ENCODE measurements at regions not wholly inside any gene's neighbourhood (a gene's known extent, or its start where the extent isn't known, plus 50 kb on each side); places are given as distances from the start of the nearest gene placed in this dataset.

- H3K27ac Mint-ChIP-seq: no peak overlapping the region
- ATAC-seq (ENCODE audit: low read depth in 2 of 2) (no peak), DNase-seq (no peak)
- no peaks in the 10 kb centered on the region for H3K4me1 Mint-ChIP-seq
- H3K4me3 Mint-ChIP-seq: no peak overlapping the region
- no peaks in the 10 kb centered on the region for H3K36me3 Mint-ChIP-seq
- no peaks in the 10 kb centered on the region for H3K9me3 Mint-ChIP-seq
- no peaks in the 10 kb centered on the region for H3K27me3 Mint-ChIP-seq
Observed at GRCh38 chr5:112018846-112019245, 261.9 kb upstream of the NREP start.

GRCh38 chr5:112016980-112017379, 260.0 kb upstream of the NREP start:
- ATAC-seq (ENCODE audit: low read depth in 2 of 2): no peak
- Mint-ChIP-seq H3K9me3 (no peaks in the 10 kb centered on the region), H3K36me3 (no peaks in the 10 kb centered on the region), H3K27ac (no peak overlapping the region), H3K27me3 (no peaks in the 10 kb centered on the region), H3K4me1 (no peaks in the 10 kb centered on the region), H3K4me3 (no peak overlapping the region)
- no peak for DNase-seq

- Mint-ChIP-seq H3K9me3 (no peaks in the 10 kb centered on the region), H3K27me3 (peaks cover 0 to 8% (median 6%) of the 10 kb centered on the region in 3 donors), H3K36me3 (no peaks in the 10 kb centered on the region), H3K27ac (no peak overlapping the region), H3K4me3 (peak overlapping the region in 1 of 8 donors; percentile 6), H3K4me1 (no peaks in the 10 kb centered on the region)
- ATAC-seq (ENCODE audit: low read depth in 2 of 2) (no peak), DNase-seq (no peak)
Observed at GRCh38 chr5:112014783-112015395, 257.9 kb upstream of the NREP start.

- DNase-seq: no peak
- H3K4me3 Mint-ChIP-seq: no peak overlapping the region
- no peaks in the 10 kb centered on the region for H3K4me1 Mint-ChIP-seq
- H3K9me3 Mint-ChIP-seq: no peaks in the 10 kb centered on the region
- no peak overlapping the region for H3K27ac Mint-ChIP-seq
- H3K36me3 Mint-ChIP-seq: no peaks in the 10 kb centered on the region
- H3K27me3 Mint-ChIP-seq: peaks cover 0 to 8% (median 6%) of the 10 kb centered on the region in 3 donors
- no peak for ATAC-seq (ENCODE audit: low read depth in 2 of 2)
Observed at GRCh38 chr5:112013660-112014059, 256.7 kb upstream of the NREP start.

- no peaks in the 10 kb centered on the region for H3K9me3 Mint-ChIP-seq
- peaks cover 0 to 8% (median 6%) of the 10 kb centered on the region in 3 donors for H3K27me3 Mint-ChIP-seq
Observed at GRCh38 chr5:112012104-112012503, 255.1 kb upstream of the NREP start.

GRCh38 chr5:112010475-112010874, 253.5 kb upstream of the NREP start:
- DNase-seq (no peak), ATAC-seq (ENCODE audit: low read depth in 2 of 2) (no peak)
- Mint-ChIP-seq H3K27me3 (peaks cover 0 to 8% (median 6%) of the 10 kb centered on the region in 3 donors), H3K9me3 (no peaks in the 10 kb centered on the region), H3K4me1 (no peaks in the 10 kb centered on the region), H3K36me3 (no peaks in the 10 kb centered on the region), H3K27ac (no peak overlapping the region), H3K4me3 (no peak overlapping the region)

More at GRCh38 chr5:112012104-112012503, 255.1 kb upstream of the NREP start:
- Mint-ChIP-seq H3K4me1 (no peaks in the 10 kb centered on the region), H3K36me3 (no peaks in the 10 kb centered on the region), H3K4me3 (no peak overlapping the region), H3K27ac (no peak overlapping the region)
- ATAC-seq (ENCODE audit: low read depth in 2 of 2): no peak
- no peak for DNase-seq

GRCh38 chr5:112006721-112007120, 249.7 kb upstream of the NREP start:
- H3K4me1 Mint-ChIP-seq: no peaks in the 10 kb centered on the region
- H3K9me3 Mint-ChIP-seq: no peaks in the 10 kb centered on the region
- peaks cover 0 to 8% (median 6%) of the 10 kb centered on the region in 3 donors for H3K27me3 Mint-ChIP-seq
- no peak overlapping the region for H3K27ac Mint-ChIP-seq
- H3K4me3 Mint-ChIP-seq: no peak overlapping the region
- no peak for DNase-seq
- no peak for ATAC-seq (ENCODE audit: low read depth in 2 of 2)
- H3K36me3 Mint-ChIP-seq: no peaks in the 10 kb centered on the region

GRCh38 chr5:112005623-112005930, 248.6 kb upstream of the NREP start:
- H3K4me1 Mint-ChIP-seq: no peaks in the 10 kb centered on the region
- no peak for ATAC-seq (ENCODE audit: low read depth in 2 of 2)

GRCh38 chr5:112004867-112005622, 248.1 kb upstream of the NREP start:
- Mint-ChIP-seq H3K27ac (no peak overlapping the region), H3K36me3 (no peaks in the 10 kb centered on the region), H3K4me1 (no peaks in the 10 kb centered on the region), H3K27me3 (peaks cover 0 to under 1% (median 0%) of the 10 kb centered on the region in 3 donors), H3K9me3 (no peaks in the 10 kb centered on the region), H3K4me3 (no peak overlapping the region)
- ATAC-seq (ENCODE audit: low read depth in 2 of 2) (no peak), DNase-seq (no peak)

More at GRCh38 chr5:112005623-112005930, 248.6 kb upstream of the NREP start:
- no peak overlapping the region for H3K27ac Mint-ChIP-seq
- no peak overlapping the region for H3K4me3 Mint-ChIP-seq
- no peaks in the 10 kb centered on the region for H3K36me3 Mint-ChIP-seq
- H3K27me3 Mint-ChIP-seq: peaks cover 0 to 6% (median 5%) of the 10 kb centered on the region in 3 donors
- H3K9me3 Mint-ChIP-seq: no peaks in the 10 kb centered on the region
- no peak for DNase-seq

GRCh38 chr5:112002376-112002775, 245.4 kb upstream of the NREP start:
- H3K27ac Mint-ChIP-seq: no peak overlapping the region
- no peak overlapping the region for H3K4me3 Mint-ChIP-seq
- H3K4me1 Mint-ChIP-seq: no peaks in the 10 kb centered on the region
- H3K9me3 Mint-ChIP-seq: no peaks in the 10 kb centered on the region
- no peak for ATAC-seq (ENCODE audit: low read depth in 2 of 2)
- DNase-seq: no peak
- H3K27me3 Mint-ChIP-seq: no peaks in the 10 kb centered on the region
- H3K36me3 Mint-ChIP-seq: no peaks in the 10 kb centered on the region

- no peak overlapping the region for H3K4me3 Mint-ChIP-seq
- no peaks in the 10 kb centered on the region for H3K27me3 Mint-ChIP-seq
- ATAC-seq (ENCODE audit: low read depth in 2 of 2): no peak
- no peaks in the 10 kb centered on the region for H3K36me3 Mint-ChIP-seq
- no peak overlapping the region for H3K27ac Mint-ChIP-seq
- no peak for DNase-seq
- H3K4me1 Mint-ChIP-seq: no peaks in the 10 kb centered on the region
- H3K9me3 Mint-ChIP-seq: peaks cover 0 to 2% (median 0%) of the 10 kb centered on the region in 7 donors
Observed at GRCh38 chr5:111999286-111999685, 242.3 kb upstream of the NREP start.

- no peaks in the 10 kb centered on the region for H3K36me3 Mint-ChIP-seq
- H3K27ac Mint-ChIP-seq: no peak overlapping the region
- H3K9me3 Mint-ChIP-seq: peaks cover 0 to 3% (median 0%) of the 10 kb centered on the region in 7 donors
- H3K4me3 Mint-ChIP-seq: no peak overlapping the region
- no peaks in the 10 kb centered on the region for H3K4me1 Mint-ChIP-seq
- H3K27me3 Mint-ChIP-seq: peaks cover 0 to 2% (median 0%) of the 10 kb centered on the region in 3 donors
- ATAC-seq (ENCODE audit: low read depth in 2 of 2) (no peak), DNase-seq (no peak)
Observed at GRCh38 chr5:111998871-111999270, 241.9 kb upstream of the NREP start.

- no peak for DNase-seq
- H3K4me1 Mint-ChIP-seq: no peaks in the 10 kb centered on the region
- H3K27ac Mint-ChIP-seq: no peak overlapping the region
- H3K36me3 Mint-ChIP-seq: no peaks in the 10 kb centered on the region
- peaks cover 0 to 5% (median 0%) of the 10 kb centered on the region in 7 donors for H3K9me3 Mint-ChIP-seq
- no peak overlapping the region for H3K4me3 Mint-ChIP-seq
- H3K27me3 Mint-ChIP-seq: peaks cover 0 to 13% (median 6%) of the 10 kb centered on the region in 3 donors
- ATAC-seq (ENCODE audit: low read depth in 2 of 2): no peak
Observed at GRCh38 chr5:111997711-111998110, 240.7 kb upstream of the NREP start.

GRCh38 chr5:111997308-111997707, 240.3 kb upstream of the NREP start:
- Mint-ChIP-seq H3K36me3 (no peaks in the 10 kb centered on the region), H3K4me1 (no peaks in the 10 kb centered on the region), H3K27me3 (peaks cover 0 to 15% (median 7%) of the 10 kb centered on the region in 3 donors), H3K9me3 (peaks cover 0 to 5% (median 0%) of the 10 kb centered on the region in 7 donors), H3K4me3 (no peak overlapping the region), H3K27ac (no peak overlapping the region)
- DNase-seq (no peak), ATAC-seq (ENCODE audit: low read depth in 2 of 2) (no peak)
